IPS DF 4.7 (cell line): ENCODE measurements at regions not wholly inside any gene's neighbourhood (a gene's known extent, or its start where the extent isn't known, plus 50 kb on each side); places are given as distances from the start of the nearest gene placed in this dataset.
A peak's percentile ranks its signal among the peaks of the same experiment; 100 is the strongest.

ENCODE experiments used
- DNase-seq: peaks from one replicate; pipeline ENCODE4 v3.0.0-alpha.2; 2013; ENCODE audit warnings: low spot score; ENCODE audit errors: extremely low read depth

DNA sequence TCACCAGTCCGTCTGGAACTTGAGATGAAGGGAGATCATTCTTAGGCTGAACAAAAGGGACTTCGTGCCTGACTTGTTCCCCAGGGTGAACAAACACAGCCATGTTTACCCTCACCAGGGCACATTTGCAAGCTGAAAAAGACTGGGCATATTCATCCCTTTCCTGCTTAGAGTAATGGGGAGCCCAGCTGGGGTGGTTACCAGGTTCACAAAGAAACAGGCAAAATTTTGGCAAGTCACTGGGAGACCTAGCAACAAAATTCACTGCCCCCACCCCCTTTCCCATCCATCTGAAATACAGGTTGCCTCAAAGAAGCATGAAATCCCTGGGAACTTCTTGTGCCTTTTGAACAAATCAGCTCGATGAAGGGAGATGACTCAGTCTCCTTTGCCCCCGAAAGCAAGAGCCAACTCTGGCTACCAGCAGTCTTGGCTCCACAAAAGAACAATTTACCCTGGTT is 775.0 kb downstream of the SQOR start:
- no peak for DNase-seq

DNA sequence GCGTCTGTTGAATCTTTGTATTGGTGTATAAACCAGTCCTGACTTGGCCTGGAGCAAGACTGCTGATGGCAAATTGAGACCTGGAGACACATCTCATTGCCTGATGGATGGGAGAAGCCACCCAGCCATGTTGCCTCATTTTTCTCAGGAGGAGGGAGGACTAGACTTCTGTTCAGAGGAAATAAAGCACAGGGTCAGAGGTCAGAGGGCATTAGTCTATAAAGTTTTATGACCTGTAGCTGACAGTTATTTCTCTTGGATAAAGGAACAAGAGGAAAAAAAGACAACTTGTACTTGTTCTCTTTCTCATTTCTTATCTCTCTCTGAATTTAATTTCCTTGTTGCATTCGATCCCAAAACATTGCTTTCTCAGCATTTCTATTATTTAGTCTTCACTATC is 775.9 kb downstream of the SQOR start:
- no peak for DNase-seq

DNA sequence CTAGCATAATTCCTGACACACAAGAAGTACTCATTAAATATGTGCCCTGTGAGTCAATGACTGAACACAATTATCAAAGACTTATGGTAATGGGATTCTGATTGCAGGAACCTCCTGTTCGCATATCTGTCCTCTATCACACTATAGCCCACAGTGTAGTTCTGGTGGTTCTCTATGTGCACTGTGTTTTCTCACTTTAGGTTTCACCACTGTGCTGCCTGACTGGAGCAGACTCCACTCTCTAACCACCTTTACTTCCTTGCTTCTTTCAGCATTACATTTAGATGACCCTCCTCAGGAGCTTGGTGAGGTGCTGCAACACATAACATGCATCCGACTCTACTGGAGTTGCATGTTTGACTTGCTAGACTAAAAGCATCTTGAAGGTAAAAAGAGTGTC is 777.1 kb downstream of the SQOR start:
- DNase-seq: no peak

DNA sequence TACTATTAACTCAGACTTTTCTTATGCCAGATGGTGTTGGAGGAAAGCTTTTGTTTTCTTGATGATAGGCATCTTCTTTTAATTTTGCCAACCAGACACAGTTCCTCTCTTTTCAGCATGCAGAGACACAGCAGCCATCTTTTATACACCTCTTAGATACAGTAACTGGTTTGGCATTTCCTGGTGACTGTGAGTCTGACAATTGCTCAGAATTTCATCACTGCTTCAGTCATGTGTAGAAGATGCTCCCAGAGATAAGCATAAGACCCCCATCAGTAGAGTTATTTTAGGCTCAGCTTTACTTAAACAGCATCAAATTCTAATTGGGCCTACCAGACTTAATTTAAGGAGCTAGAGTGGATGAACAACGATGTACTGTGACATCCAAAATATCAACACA is 779.0 kb downstream of the SQOR start:
- DNase-seq: no peak

DNA sequence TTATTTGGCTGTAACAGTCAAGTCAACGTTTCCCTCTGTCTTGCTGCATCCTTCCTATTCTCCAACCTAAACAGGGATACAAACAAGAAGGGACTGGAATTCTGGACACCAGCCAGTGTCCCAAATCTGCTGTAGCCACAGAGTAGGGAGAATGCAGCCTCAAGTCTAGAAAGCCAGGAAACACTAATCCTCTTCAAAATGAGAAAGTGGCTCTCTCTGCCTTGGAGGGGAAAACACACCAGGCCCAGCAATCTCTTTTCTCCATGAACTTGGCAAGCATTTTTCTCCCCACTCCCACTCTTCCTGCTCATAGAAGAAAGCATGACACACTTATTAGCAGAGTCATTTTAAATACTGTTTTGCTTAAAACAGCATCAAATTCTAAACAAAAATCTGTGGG is 781.7 kb downstream of the SQOR start:
- DNase-seq: no peak

DNA sequence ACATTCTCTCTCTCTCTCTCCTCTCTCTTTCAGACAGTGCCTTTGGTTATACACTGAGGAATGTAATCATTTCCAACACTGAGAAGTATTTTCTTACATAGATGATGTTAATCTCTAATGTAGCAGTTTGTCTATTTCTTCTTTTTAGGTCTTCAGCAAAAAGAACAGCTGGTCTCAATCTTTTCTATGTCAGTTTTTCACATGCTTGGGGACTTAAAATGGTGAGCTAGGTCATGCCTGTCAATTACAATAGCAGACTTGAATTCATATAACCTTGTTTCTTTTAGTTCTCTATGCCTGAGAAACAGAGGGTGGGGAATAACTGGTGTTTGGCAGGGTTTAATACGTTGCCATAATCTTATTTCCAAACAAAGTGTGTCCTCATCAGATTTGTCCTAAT is 786.2 kb downstream of the SQOR start:
- DNase-seq: no peak

DNA sequence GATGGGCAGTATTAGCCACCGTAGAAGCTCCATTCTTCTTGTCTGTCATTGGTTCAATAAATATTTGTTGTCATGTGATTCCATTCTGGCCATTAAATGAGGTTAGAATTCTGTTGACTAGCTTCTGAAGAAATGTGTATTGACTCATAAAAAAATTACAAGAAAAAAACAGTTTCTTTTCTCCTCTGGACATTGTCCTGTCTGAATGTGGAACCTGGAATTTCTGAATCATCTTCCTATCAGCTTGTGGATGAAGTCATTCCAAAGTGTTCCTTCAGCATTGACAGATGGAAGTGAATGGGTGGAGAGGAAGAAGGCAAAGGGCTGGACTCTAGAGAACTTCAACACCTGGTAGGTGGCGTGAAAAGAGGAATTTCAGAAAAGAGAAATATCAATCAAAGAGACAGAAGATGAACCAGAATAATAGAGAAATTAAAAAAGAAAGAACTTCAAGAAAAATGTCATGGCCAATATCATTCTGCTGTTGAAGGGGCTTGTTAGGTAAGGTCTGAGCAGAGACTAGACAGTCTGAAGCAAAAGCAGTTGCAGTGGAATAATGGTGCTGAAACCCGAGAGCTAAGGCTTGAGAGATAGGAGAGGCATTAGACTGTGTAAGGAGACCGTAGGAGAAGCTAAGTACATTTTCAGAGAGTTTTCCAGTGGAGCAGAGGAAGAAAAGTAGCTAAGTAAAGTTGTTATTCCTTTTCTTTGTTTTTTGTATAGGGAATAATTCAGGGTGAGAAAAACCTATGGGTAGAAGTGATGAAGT is 806.6 kb downstream of the SQOR start:
- no peak for DNase-seq

DNA sequence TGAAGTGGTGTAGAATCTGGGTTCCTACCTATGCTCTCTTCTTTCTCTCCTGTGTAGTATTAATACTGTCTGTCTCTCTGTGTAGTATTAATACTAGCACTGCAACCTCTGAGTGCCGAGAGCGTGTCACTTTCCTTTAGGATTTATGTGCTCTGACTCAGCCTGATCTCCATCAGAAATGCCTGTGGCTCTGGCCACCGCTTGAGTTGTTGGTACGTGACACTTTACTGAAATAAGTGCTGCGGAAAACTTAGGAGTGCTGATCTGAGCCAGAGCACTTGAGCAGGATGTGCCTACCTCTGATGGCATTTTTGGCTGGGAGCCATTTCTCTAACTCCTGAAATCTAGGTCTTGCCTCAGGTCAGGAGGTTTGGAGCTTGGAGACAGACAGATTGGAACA is 807.4 kb downstream of the SQOR start:
- DNase-seq: no peak

DNA sequence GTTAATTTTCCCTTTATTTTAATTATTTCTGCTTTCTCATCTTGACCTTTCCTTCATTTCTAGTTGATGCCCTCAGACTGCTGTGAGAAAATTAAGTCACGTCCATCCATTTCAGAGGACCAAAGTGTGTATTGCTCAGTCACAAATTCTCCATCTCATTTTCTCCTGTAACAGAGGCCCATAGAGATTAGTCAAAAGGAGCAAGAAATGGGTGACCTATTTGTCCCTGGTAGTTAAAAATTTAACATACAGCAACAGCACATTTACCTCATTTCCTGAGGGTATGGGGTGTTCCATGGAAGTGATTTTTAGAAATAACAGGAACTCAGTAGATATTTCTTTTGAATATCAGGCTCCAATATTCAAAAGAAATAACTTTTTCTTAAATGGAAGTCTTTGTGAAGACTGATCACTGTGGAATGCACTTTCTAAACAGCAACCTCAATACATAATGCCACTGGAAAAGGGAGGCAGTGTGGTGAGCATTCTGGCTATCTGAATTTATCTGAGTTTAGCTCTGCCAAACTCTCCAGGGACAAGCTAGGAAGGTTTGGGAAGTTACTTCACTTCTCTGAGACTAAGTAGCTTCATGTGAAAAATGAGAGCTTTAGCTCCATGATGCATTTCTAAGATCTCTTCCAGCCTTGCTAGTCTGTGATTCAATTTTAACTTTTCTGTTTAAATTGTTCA is 808.2 kb downstream of the SQOR start:
- DNase-seq: no peak

DNA sequence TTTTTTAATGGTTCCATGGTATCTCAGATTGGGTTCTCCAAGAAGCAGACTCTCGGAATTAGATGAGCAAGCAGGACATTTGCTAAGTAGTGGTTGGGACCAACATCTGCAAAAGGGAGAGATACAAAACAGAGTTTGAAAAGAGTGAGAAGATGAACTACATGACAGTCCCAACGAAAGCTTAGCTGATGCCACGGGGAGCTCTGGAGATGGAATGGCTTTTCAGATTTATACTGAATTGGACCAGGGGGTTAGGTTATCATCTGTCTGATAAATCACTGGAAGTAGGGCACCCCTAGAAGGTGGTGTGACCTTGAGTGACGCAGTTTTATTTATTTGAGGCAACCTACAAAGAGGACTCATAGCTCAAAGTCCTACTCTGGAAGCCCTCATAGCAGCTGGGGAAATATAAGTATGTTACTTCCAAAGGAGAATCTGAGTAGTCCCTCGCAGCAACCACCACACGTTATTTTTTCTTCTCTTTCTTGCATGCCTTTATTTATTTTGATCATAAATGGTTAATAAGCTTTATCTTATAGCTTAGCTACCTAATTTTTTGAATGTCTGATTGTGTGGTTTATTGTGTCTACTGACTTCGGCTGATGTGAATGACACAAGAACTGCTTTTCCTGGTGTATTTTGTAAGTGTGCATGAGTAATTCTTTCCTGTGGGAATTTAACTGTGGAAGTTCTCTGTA is 815.4 kb downstream of the SQOR start:
- no peak for DNase-seq

DNA sequence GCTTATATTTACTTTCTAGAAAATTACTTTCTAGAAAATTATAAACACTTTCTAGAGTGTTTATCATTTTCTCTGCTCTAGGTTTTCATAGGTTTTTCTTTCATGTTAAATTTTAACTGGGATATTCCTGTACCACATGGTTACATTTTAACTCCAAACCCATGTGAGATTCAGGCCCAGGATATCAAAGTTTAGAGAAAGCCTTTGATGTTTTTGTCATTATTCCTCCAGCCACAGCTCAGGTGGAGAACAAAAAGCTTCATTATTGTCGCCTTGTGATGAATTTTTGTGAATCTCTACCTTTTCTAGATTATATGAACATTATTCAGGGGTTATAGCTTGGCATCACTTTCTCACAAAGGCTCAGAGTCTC is 816.0 kb downstream of the SQOR start:
- DNase-seq: no peak

DNA sequence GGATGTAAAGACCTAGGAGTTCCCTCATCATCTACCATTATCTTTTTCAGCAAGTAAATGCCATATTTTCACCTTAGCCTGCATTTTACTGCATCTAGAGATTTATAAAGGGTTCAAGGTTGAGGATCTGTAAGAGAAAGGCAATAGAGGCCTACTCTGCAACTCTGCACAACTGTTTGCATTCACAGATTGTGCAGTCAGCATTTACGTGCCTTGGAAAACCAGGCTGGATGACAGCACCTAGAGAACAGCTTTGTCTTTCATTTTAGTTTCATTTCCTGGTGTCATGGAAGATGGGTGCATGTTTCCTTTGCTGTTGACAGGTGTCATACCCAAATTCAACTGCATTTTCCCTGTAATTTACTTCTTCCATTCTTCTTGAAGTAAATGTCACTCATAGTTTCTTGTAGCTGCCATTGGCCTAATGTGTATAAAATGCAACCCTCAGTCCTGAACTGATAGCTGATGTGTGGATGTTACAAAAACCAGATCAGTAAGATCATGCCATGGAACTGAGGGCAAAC is 817.5 kb downstream of the SQOR start:
- DNase-seq: no peak

DNA sequence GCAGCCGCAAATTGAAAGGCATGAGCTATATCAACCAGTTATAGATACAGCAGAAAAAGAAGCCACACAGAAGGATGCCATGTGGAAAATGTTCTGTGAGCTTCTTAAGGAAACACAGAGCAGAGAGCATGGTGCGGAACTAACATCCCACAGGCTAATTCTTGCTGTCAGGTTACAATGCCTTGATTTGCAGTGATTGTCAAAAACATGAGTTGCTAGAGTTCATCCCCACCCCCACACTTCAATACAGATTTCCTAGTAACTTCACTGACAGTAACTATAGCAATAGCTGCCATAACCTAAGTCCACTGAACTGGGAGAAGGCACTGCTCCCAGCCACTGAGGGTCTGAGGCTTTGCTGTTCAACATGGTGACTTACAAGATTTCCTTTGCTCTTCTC is 821.6 kb downstream of the SQOR start:
- DNase-seq: no peak

DNA sequence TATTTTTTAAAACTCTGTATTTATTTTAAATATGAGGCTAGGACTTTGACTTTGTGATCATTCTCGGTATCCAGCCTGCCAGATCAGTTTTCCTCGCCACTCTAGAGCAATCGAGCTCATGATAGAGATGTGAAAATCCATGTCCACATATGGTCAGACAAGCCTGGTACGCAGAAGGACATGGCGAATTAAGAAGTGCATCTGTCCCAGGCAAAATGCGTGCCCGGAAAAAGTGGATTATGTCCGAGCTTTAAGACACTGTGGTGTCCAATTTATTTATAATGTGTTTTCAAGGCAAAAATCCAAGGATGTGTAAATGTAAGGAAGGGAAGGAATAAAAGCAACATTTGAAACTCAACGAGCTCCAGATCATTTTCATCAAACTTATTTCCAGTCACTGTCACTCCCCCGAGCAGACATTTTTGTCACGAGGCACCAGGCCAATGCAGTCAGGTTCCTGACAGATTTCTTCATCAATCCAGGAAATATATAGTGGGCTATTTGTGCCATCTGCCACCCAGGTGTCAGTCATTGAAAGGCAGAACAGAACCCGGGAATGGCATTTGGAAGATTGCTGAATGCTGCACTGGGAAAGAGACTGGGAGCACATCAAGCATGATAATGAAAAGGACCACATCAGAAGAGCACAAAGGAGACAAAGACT is 825.7 kb downstream of the SQOR start:
- no peak for DNase-seq

DNA sequence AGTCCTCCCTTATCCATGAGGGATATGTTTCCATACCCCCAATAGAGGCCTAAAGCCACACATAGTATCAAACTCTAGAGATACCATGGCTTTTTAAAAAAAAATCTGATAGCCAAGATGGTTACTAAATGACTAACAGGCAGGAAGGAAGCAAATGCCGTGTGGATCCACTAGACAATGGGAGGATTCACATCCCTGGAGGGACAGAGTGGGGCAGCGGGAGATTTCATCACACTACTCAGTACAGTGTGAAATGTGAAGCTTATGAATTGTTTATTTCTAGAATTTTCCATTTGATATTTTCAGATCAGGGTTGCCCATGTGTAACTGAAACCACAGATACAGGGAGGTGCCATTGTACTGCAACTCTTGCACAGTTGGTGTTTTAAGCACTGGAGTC is 826.6 kb downstream of the SQOR start:
- DNase-seq: no peak

DNA sequence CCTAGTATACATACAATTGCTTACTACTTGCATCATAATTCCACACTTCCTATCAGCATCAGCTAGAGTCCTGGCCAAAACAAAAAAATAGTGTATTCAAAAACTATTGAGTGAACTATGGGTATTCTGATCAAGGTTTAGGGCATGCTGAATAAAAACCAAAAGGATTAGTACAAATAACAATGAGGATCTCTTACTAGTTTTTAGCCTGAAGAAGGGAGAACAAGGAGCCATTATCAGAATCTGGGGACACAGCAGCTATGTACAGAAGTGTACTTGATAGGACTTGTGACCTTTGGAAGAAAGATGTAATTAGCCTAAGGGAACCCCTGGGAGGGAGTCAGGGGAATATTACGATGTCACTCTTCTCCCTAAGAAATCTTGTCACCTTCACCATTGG is 832.2 kb downstream of the SQOR start:
- no peak for DNase-seq

DNA sequence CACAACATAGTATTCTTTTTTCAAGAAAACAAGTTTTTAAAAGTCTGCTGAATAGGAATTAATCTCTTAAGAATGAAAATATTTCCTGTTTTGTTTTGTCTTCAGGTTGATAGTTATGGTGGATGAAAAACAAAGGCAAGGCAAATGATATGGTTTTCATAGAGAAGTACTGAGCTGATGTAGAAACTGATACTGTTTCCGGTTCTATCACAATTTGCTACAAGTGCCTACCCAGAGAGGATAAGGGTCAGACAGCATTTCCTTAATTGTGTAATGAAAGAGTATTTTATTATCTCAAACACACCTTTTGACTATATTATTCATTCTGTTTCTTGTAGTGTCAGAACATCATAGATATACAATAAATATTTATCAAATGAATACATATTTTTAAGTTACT is 836.3 kb downstream of the SQOR start:
- DNase-seq: no peak

DNA sequence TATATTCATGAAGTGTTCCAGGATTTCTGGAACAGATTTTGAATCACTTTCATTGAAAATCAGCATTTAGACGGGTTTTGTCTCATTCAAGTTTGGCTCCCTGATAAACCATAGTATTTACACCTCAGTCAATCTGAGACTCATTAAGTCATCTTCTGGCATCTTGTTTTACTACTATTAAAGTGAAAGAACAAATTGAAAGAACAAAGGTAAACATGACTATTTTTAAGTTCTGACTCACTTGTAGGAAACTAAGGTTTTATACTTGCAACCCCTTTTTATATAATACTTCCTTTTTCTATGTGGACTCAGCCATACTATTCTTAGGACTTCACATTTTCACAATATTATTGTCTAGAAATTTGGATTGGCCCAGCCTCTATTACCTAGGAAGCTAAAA is 854.4 kb downstream of the SQOR start:
- no peak for DNase-seq

DNA sequence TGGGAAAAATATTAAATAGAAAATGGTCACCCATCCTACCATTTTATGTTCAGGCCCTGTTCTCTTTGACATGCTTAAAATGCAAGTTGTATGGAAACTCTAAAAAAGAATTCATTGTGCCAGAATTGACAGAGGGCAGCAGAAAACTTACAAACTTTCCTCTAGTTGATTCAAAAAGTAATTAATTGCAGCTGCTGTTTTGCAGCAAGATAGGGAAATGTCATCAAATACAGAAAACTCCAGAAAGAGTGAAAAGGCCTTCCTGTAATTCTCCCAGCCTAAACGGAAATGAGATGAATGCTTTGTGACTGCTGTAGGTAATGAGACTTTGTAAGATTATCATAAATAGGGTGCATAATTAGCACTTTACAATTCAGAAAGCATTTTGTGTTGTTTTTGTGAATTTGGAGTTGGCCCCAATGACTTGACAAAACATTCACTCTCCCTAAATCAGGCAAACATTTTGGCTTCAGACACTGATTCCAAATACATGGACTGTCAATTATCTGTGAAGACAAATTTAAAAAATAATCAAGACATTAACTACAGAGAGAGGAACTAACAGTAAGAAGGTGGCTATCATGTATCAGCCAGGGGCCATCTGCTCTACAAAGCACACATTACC is 861.8 kb downstream of the SQOR start:
- DNase-seq: no peak

DNA sequence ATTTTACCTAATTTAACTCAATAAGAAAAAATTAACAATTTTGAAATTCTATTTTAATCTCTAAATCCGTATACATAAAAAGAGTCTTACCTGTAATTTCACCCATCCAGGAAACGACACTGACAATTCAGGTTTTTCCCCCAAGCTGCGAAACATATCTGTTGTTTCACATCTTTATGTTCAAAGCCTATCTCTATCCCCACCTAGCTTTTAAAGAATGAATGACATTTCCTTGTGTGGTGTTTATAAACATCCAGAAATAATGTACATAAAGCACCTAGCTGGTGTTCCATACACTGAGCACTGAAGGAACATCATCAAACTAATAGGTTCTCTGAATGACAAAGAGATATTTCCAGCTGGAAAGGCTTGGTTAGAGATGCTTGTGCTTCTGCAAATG is 867.8 kb downstream of the SQOR start:
- DNase-seq: peak; percentile 2

DNA sequence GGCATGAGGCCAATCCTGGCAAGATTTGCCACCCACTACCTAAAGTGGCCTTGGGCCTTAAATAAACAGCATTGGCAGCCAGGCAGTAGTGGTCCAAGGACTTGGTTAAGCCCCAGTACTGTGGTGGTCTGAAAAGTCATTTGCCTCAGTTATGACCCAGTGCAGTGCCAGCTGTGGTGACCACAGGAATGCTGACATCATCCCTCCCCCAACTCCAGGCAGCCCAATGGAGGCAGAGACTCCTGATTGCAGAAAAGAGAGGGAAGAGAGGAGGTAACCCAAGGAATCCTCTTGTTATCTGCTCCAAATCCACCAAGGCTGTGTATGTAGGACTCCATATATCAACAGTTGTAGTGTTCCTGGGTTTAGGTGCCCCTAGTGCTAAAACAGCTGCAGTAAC is 883.6 kb downstream of the SQOR start:
- no peak for DNase-seq
